Activated CD4-positive, CD25-positive, alpha-beta regulatory T cell treated with anti-CD3 and anti-CD28 coated beads, Interleukin-2, amount 50 U/mL, for 24 hours (primary cell): ENCODE measurements at regions not wholly inside any gene's neighbourhood (a gene's known extent, or its start where the extent isn't known, plus 50 kb on each side); places are given as distances from the start of the nearest gene placed in this dataset.

ENCODE experiments used
- ATAC-seq, 2 donors: fragments of 150-1000 bp; cut with Tn5 transposase; one replicate each; pipeline ENCODE4 v1.10.0; 2021; ENCODE audit warnings: mild to moderate bottlenecking in 1 of 2, moderate library complexity in 1 of 2

DNA sequence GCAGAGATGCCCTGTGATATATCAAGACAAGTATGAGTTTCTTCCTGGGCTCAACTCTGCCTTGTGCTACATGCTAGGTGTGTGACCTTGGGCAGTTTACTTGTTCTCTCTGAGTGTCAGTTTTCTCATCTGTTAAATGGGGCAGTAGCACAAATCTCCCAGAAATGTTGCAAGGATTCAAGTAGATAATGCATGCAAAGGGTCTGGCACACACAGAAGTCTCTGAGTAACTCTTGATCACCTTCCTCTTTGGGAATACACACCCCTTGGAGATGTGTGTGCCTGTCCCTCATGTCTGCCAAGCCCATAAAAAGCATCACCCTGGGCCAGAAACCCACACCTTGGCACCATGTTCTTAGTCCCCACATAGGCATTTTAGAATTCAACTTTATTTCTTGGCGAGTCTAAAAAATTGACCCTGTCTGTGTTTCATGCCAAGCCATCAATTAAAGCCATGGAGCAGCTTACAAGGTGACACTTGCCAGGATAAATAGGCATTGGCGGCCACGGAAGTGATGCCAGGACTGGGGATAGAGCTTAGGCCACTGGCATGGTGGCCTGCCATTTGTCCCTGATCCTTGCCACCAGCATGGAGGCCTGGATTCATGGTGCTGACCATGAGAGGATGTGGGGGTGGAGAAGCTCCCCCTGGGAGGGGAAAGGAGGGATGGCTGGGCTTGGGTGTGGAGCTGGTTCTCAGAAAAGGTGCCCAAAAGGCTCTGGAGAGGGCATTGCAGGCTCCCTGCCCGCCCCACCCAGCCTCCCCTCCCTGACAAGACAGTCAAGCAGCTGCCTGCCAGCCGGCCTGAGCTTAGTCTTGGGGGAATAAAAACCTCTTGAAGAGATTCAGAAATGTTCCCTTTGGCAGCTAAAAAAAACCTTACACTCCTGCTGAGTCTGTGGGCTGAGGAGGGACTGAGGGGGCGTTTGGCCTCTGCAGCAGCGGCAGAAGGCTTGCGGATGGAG is 118.0 kb upstream of the IPO9 start:
- ATAC-seq = no peak

DNA sequence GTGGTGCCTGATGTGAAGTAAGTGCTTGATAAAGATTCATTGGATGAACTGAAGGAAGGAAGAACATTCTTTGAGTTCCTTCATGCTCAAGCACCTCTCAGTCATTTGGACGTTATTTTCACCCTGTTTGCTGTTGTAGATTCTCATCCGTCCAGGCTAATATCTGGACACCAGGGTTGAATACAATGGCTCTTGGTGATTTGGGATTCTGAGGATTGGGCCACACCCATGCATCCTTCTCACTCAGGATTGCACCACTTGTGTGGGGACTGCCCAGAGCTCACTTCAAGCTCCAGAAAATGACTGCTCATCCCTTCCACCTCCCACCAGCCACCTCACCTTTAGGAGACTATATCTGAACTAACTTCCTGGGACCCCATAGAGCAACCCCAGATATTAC is 117.1 kb upstream of the IPO9 start:
- no peak for ATAC-seq

- ATAC-seq = no peak
These were observed 116.4 kb upstream of the IPO9 start for GRCh38 chr1:201712387-201713085.

- ATAC-seq = no peak
These were observed 115.7 kb upstream of the IPO9 start for GRCh38 chr1:201713086-201713810.

GRCh38 chr1:201714542-201715329 is 114.2 kb upstream of the IPO9 start:
- ATAC-seq = no peak

GRCh38 chr1:201715351-201715750 is 113.6 kb upstream of the IPO9 start:
- ATAC-seq = no peak

DNA sequence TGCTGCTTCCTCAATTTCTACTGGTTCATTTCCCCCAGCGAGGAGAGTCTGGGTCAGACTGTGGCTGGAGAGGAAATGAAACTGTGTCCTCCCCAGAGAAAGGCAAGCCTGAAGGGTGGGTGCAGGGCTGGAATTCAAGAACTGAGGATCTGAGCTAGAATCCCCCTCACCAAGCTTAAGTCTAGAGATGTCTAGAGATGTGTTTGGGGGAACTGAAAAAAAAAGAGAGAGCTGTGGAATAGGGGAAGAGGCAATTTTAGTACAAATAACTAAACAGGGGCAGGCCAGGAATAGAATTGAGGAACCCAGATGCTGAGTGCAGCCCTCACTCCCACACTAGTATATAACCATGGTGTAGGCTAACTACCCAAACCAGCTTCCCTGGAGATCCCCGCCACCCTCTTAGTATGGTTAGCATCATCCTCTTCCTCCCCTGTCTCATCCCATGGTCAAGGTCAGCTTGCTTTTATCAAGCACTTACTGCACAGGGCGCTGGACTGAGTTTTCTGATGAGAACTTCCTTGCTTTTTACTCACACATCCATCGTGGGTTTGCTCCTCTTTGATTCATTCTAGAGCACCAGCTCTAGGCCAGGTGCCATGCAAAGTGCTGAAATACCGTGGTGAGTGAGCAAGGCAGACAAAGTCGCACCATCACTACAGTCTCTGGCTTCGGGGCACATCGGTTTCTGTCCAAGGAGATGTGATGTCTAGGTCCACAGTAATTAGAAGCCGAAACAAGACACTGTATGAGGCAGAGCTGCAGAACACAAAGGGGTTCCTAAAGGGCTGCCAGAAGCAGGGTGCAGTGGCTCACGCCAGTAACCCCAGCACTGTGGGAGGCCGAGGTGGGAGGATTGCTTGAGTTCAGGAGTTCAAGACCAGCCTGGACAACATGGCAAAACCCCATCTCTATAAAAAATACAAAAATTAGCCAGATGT is 112.9 kb upstream of the IPO9 start:
- peak in 1 of 2 donors; percentile 14 for ATAC-seq

GRCh38 chr1:201716742-201717135 is 112.2 kb upstream of the IPO9 start:
- no peak for ATAC-seq

- no peak for ATAC-seq
These were observed 111.7 kb upstream of the IPO9 start for GRCh38 chr1:201717286-201717685.

DNA sequence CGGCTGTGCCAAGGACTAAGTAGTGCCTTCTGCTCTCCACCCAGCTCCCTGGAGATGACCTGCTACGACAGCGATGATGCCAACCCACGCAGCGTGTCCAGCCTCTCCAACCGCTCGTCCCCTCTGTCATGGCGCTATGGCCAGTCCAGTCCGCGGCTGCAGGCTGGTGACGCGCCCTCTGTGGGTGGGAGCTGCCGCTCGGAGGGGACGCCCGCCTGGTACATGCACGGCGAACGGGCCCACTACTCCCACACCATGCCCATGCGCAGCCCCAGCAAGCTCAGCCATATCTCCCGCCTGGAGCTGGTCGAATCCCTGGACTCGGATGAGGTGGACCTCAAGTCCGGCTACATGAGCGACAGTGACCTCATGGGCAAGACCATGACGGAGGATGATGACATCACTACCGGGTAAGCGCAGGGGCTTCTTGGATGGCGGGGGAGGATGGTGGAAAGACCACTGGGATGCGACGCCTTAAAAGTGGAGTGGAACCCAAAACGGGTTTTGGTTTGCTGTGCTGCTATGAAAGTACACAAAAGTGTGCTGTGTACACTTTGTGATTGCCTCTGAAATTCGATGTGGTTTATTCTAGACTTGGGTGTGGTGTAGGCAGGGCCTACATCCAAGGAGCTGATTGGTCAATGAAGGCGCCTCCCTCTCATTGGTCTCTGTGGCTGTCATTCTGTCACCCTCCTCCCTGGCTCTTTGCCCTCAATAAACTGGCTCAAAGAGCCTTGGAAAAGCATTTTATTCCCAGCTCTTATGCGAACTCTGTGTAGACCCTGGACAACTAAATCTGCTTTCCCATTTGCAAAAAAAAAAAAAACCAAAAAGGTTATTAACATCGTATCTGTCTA is 110.4 kb upstream of the IPO9 start:
- no peak for ATAC-seq

- ATAC-seq = no peak
These were observed 109.0 kb upstream of the IPO9 start for GRCh38 chr1:201719812-201720521.

- ATAC-seq = no peak
These were observed 108.5 kb upstream of the IPO9 start for GRCh38 chr1:201720522-201720844.

GRCh38 chr1:201721082-201722049 is 107.6 kb upstream of the IPO9 start:
- no peak for ATAC-seq

DNA sequence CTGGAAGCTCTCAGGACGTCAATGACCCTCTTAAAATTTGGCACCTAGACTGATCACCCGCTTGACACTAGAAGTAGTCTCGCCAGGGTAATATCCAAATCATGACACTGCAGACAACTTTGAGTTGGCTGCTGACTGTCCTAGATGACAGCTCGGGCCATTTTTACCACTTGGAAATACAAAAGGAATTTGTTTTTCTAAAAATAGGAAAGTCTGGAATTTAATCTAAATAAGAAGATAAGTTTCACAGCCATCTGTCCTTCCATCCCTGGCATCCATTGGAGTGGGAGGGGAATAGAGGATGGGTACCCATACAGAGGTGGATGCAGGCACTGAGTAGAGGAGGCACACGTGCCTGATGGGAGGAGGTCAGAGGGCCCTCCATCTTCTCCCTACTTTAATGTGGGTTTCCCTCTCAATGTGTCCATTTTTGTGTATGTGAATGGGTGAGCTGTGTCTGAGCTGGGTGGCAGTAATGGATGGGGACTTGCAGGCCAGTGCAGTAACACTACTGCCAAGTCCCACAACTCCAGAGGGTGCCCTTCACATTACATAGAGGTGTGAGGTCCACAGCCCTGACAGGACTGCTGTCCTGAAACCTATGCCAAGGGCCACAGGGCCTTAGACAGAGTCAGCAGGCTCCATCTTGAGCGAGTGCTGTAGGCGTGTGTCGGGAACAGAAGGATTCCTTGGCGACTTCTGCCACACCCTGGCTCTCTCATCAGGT is 104.8 kb upstream of the IPO9 start:
- ATAC-seq = no peak

DNA sequence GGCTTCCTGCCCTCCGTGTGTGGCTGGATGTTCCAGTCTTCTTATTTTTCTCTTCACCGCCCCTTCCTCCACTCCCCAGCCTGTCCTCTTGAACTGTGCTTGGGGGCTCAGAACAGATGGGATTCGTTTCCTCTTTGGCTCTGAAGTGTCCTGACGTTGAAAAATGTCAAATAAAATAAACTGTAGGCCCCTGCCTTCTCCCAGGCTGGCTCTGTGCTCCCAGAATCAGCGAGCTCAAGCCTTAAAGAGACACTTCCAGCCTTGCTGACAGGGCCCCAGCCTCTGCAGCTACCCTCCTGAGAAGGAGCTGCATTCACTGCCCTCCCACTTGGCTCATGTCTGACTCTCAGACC is 104.2 kb upstream of the IPO9 start:
- ATAC-seq = no peak

- ATAC-seq = no peak
These were observed 102.3 kb upstream of the IPO9 start for GRCh38 chr1:201726700-201727099.

- no peak for ATAC-seq
These were observed 100.2 kb upstream of the IPO9 start for GRCh38 chr1:201728731-201729130.
